DND-41 (cell line): ENCODE measurements at regions not wholly inside any gene's neighbourhood (a gene's known extent, or its start where the extent isn't known, plus 50 kb on each side); places are given as distances from the start of the nearest gene placed in this dataset.

Experiments used
- ATAC-seq: fragments of 200-7000 bp; cut with Tn5 transposase; 3 replicates; pipeline ENCODE4 v1.9.1; 2021; ENCODE audit warnings: low read depth; ENCODE audit not compliant: insufficient read depth
- DNase-seq: peaks from one replicate; pipeline ENCODE4 v3.0.0-alpha.2; 2020
- H2AFZ ChIP-seq: 2 replicates; pipeline ENCODE4 v1.6.0; 2012; ENCODE audit warnings: low read depth, low read length
- H3K27ac ChIP-seq: 2 replicates; pipeline ENCODE4 v1.5.1; 2012; ENCODE audit warnings: low read length, inconsistent platforms
- H3K27me3 ChIP-seq: fragments of 200-600 bp; sonication (generic); 2 replicates; pipeline ENCODE4 v1.6.0; 2012; ENCODE audit warnings: low read length, mild to moderate bottlenecking, inconsistent platforms; ENCODE audit not compliant: insufficient read depth, poor library complexity
- H3K36me3 ChIP-seq: 2 replicates; pipeline ENCODE4 v1.5.1; 2012; ENCODE audit warnings: low read length, inconsistent platforms; ENCODE audit not compliant: insufficient read depth
- H3K4me1 ChIP-seq: 2 replicates; pipeline ENCODE4 v1.5.1; 2012; ENCODE audit warnings: mild to moderate bottlenecking, low read length; ENCODE audit not compliant: insufficient read depth
- H3K4me2 ChIP-seq: 2 replicates; pipeline ENCODE4 v1.6.0; 2012; ENCODE audit warnings: mild to moderate bottlenecking, moderate library complexity, low read length, inconsistent platforms; ENCODE audit not compliant: insufficient read depth
- H3K4me3 ChIP-seq, 2 experiments: fragments of 200-600 bp in 1 of 2; shearing (Covaris generic) in 1 of 2; 2 replicates each; pipeline ENCODE4 v1.5.1; 2012 to 2016; ENCODE audit warnings: inconsistent platforms in 2 of 2, low read length in 2 of 2, mild to moderate bottlenecking in 2 of 2, low read depth in 1 of 2, moderate library complexity in 1 of 2
- H3K79me2 ChIP-seq: 2 replicates; pipeline ENCODE4 v1.6.0; 2012; ENCODE audit warnings: low read length, inconsistent platforms; ENCODE audit not compliant: insufficient read depth
- H3K9ac ChIP-seq: 2 replicates; pipeline ENCODE4 v1.6.0; 2012; ENCODE audit warnings: low read depth, mild to moderate bottlenecking, inconsistent platforms, low read length, moderate library complexity
- H3K9me3 ChIP-seq: 2 replicates; pipeline ENCODE4 v1.5.1; 2012; ENCODE audit warnings: low read length, moderate library complexity, mild to moderate bottlenecking, inconsistent platforms; ENCODE audit not compliant: insufficient read depth, severe bottlenecking
- H4K20me1 ChIP-seq: 2 replicates; pipeline ENCODE4 v1.6.0; 2012; ENCODE audit warnings: low read length; ENCODE audit not compliant: insufficient read depth
- EZH2 ChIP-seq: IDR thresholded peaks from 3 replicates; pipeline ENCODE4 v1.6.1; 2012; ENCODE audit warnings: borderline replicate concordance, low read depth, mild to moderate bottlenecking, moderate library complexity, low read length, inconsistent platforms; ENCODE audit not compliant: severe bottlenecking
- TF ChIP-seq, protein P1 (sequence below): IDR thresholded peaks from 2 replicates; pipeline ENCODE4 v1.5.1; 2012; ENCODE audit warnings: borderline replicate concordance, low read length, moderate library complexity, mild to moderate bottlenecking; ENCODE audit not compliant: poor library complexity, severe bottlenecking; ENCODE audit errors: extremely low read depth

DNA sequence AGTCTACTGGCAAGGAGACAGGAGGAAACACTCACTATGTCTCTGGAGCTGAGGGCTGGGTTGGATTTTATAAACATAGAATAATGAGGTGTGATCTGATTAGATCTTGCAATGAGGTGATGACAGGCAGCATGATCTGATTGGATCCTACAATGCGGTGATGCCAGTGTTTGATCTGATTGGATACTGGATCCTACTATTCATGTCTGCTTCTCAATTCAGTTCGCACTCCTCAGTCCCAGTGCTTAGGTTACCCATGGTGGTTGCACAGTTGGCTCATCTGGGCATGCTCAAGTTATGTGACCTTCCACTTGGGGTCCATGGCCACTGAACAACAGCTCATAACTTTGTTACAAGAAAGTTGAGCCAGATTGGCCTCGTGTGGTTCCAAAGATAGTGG is 469.5 kb downstream of the TSHZ3 start:
- H3K27ac ChIP-seq: no peak overlapping the region
- no peaks in the 10 kb centered on the region for H3K4me1 ChIP-seq
- TF ChIP-seq EZH2: no peak
- TF ChIP-seq, protein P1, sequence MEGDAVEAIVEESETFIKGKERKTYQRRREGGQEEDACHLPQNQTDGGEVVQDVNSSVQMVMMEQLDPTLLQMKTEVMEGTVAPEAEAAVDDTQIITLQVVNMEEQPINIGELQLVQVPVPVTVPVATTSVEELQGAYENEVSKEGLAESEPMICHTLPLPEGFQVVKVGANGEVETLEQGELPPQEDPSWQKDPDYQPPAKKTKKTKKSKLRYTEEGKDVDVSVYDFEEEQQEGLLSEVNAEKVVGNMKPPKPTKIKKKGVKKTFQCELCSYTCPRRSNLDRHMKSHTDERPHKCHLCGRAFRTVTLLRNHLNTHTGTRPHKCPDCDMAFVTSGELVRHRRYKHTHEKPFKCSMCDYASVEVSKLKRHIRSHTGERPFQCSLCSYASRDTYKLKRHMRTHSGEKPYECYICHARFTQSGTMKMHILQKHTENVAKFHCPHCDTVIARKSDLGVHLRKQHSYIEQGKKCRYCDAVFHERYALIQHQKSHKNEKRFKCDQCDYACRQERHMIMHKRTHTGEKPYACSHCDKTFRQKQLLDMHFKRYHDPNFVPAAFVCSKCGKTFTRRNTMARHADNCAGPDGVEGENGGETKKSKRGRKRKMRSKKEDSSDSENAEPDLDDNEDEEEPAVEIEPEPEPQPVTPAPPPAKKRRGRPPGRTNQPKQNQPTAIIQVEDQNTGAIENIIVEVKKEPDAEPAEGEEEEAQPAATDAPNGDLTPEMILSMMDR: no peak
- no peak overlapping the region for H3K4me3 ChIP-seq
- H2AFZ ChIP-seq: no peak overlapping the region
- ATAC-seq (no peak), DNase-seq (no peak)
- H3K9ac ChIP-seq: no peak overlapping the region
- H3K79me2 ChIP-seq: no peaks in the 10 kb centered on the region
- no peaks in the 10 kb centered on the region for H3K27me3 ChIP-seq
- H3K36me3 ChIP-seq: no peaks in the 10 kb centered on the region
- H3K4me2 ChIP-seq: no peak overlapping the region
- H3K9me3 ChIP-seq: no peaks in the 10 kb centered on the region
- H4K20me1 ChIP-seq: no peaks in the 10 kb centered on the region

- no peak for DNase-seq
- Histone ChIP-seq H3K36me3 (no peaks in the 10 kb centered on the region), H3K9ac (no peak overlapping the region), H3K4me1 (no peaks in the 10 kb centered on the region), H4K20me1 (no peaks in the 10 kb centered on the region), H3K4me3 (no peak overlapping the region), H3K27ac (no peak overlapping the region), H2AFZ (no peak overlapping the region), H3K79me2 (no peaks in the 10 kb centered on the region), H3K9me3 (no peaks in the 10 kb centered on the region), H3K27me3 (no peaks in the 10 kb centered on the region), H3K4me2 (no peak overlapping the region)
- no peak for TF ChIP-seq EZH2
- TF ChIP-seq, protein P1: no peak
- ATAC-seq: no peak
These were observed 470.0 kb downstream of the TSHZ3 start for GRCh38 chr19:30879225-30879624.

GRCh38 chr19:30878495-30878894 is 470.7 kb downstream of the TSHZ3 start:
- Histone ChIP-seq H3K4me3 (no peak overlapping the region), H3K36me3 (no peaks in the 10 kb centered on the region), H3K27me3 (no peaks in the 10 kb centered on the region), H3K9me3 (no peaks in the 10 kb centered on the region), H2AFZ (no peak overlapping the region), H3K27ac (no peak overlapping the region), H3K4me2 (no peak overlapping the region), H3K9ac (no peak overlapping the region), H3K79me2 (no peaks in the 10 kb centered on the region), H4K20me1 (no peaks in the 10 kb centered on the region), H3K4me1 (no peaks in the 10 kb centered on the region)
- DNase-seq (no peak), ATAC-seq (no peak)
- TF ChIP-seq, protein P1: no peak
- TF ChIP-seq EZH2: no peak

DNA sequence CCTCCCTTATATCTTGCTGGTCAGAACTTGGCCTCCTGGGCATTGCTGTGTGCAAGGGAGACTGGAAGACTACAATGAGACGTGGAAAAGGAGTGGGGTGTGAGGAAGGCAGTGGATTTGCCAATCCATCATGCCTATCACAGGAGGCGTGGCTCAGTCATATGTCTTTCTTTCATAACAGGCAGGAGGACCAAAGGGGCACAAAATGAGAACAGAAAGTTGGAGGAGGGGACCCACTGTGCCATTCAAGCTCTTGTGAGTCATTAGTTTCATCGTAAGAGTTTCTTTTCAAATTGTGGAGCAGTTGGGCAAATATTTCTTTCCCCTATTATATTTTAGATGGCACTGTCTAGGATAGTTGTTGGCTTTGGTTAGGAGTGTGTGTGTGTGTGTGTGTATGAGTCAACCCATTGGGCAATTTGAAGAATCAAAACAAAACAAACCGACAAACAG is 471.5 kb downstream of the TSHZ3 start:
- TF ChIP-seq, protein P1: no peak
- TF ChIP-seq EZH2: no peak
- Histone ChIP-seq H3K9ac (no peak overlapping the region), H3K79me2 (no peaks in the 10 kb centered on the region), H3K4me2 (no peak overlapping the region), H3K4me1 (no peaks in the 10 kb centered on the region), H3K4me3 (no peak overlapping the region), H2AFZ (no peak overlapping the region), H3K27me3 (no peaks in the 10 kb centered on the region), H3K27ac (no peak overlapping the region), H4K20me1 (no peaks in the 10 kb centered on the region), H3K9me3 (no peaks in the 10 kb centered on the region), H3K36me3 (no peaks in the 10 kb centered on the region)
- DNase-seq: no peak
- no peak for ATAC-seq
